DND-41 (cell line): ENCODE measurements at regions not wholly inside any gene's neighbourhood (a gene's known extent, or its start where the extent isn't known, plus 50 kb on each side); places are given as distances from the start of the nearest gene placed in this dataset.

Experiments
- ATAC-seq: fragments of 200-7000 bp; cut with Tn5 transposase; 3 replicates; pipeline ENCODE4 v1.9.1; 2021; ENCODE audit warnings: low read depth; ENCODE audit not compliant: insufficient read depth
- DNase-seq: peaks from one replicate; pipeline ENCODE4 v3.0.0-alpha.2; 2020
- H2AFZ ChIP-seq: 2 replicates; pipeline ENCODE4 v1.6.0; 2012; ENCODE audit warnings: low read depth, low read length
- H3K27ac ChIP-seq: 2 replicates; pipeline ENCODE4 v1.5.1; 2012; ENCODE audit warnings: low read length, inconsistent platforms
- H3K27me3 ChIP-seq: fragments of 200-600 bp; sonication (generic); 2 replicates; pipeline ENCODE4 v1.6.0; 2012; ENCODE audit warnings: low read length, mild to moderate bottlenecking, inconsistent platforms; ENCODE audit not compliant: insufficient read depth, poor library complexity
- H3K36me3 ChIP-seq: 2 replicates; pipeline ENCODE4 v1.5.1; 2012; ENCODE audit warnings: low read length, inconsistent platforms; ENCODE audit not compliant: insufficient read depth
- H3K4me1 ChIP-seq: 2 replicates; pipeline ENCODE4 v1.5.1; 2012; ENCODE audit warnings: mild to moderate bottlenecking, low read length; ENCODE audit not compliant: insufficient read depth
- H3K4me2 ChIP-seq: 2 replicates; pipeline ENCODE4 v1.6.0; 2012; ENCODE audit warnings: mild to moderate bottlenecking, moderate library complexity, low read length, inconsistent platforms; ENCODE audit not compliant: insufficient read depth
- H3K4me3 ChIP-seq, 2 experiments: fragments of 200-600 bp in 1 of 2; shearing (Covaris generic) in 1 of 2; 2 replicates each; pipeline ENCODE4 v1.5.1; 2012 to 2016; ENCODE audit warnings: inconsistent platforms in 2 of 2, low read length in 2 of 2, mild to moderate bottlenecking in 2 of 2, low read depth in 1 of 2, moderate library complexity in 1 of 2
- H3K79me2 ChIP-seq: 2 replicates; pipeline ENCODE4 v1.6.0; 2012; ENCODE audit warnings: low read length, inconsistent platforms; ENCODE audit not compliant: insufficient read depth
- H3K9ac ChIP-seq: 2 replicates; pipeline ENCODE4 v1.6.0; 2012; ENCODE audit warnings: low read depth, mild to moderate bottlenecking, inconsistent platforms, low read length, moderate library complexity
- H3K9me3 ChIP-seq: 2 replicates; pipeline ENCODE4 v1.5.1; 2012; ENCODE audit warnings: low read length, moderate library complexity, mild to moderate bottlenecking, inconsistent platforms; ENCODE audit not compliant: insufficient read depth, severe bottlenecking
- H4K20me1 ChIP-seq: 2 replicates; pipeline ENCODE4 v1.6.0; 2012; ENCODE audit warnings: low read length; ENCODE audit not compliant: insufficient read depth
- CTCF ChIP-seq: IDR thresholded peaks from 2 replicates; pipeline ENCODE4 v1.5.1; 2012; ENCODE audit warnings: borderline replicate concordance, low read length, moderate library complexity, mild to moderate bottlenecking; ENCODE audit not compliant: poor library complexity, severe bottlenecking; ENCODE audit errors: extremely low read depth
- EZH2 ChIP-seq: IDR thresholded peaks from 3 replicates; pipeline ENCODE4 v1.6.1; 2012; ENCODE audit warnings: borderline replicate concordance, low read depth, mild to moderate bottlenecking, moderate library complexity, low read length, inconsistent platforms; ENCODE audit not compliant: severe bottlenecking

- H3K4me3 ChIP-seq: no peak overlapping the region
- no peaks in the 10 kb centered on the region for H3K79me2 ChIP-seq
- H3K27me3 ChIP-seq: peaks cover 3% of the 10 kb centered on the region
- no peak for TF ChIP-seq EZH2
- TF ChIP-seq CTCF: no peak
- no peaks in the 10 kb centered on the region for H3K9me3 ChIP-seq
- no peak overlapping the region for H3K4me2 ChIP-seq
- no peaks in the 10 kb centered on the region for H4K20me1 ChIP-seq
- H3K9ac ChIP-seq: no peak overlapping the region
- H3K36me3 ChIP-seq: no peaks in the 10 kb centered on the region
- H2AFZ ChIP-seq: no peak overlapping the region
- no peaks in the 10 kb centered on the region for H3K4me1 ChIP-seq
- DNase-seq (no peak), ATAC-seq (no peak)
- no peak overlapping the region for H3K27ac ChIP-seq
These were observed 225.2 kb upstream of the TMTC4 start for GRCh38 chr13:100899720-100900316.

DNA sequence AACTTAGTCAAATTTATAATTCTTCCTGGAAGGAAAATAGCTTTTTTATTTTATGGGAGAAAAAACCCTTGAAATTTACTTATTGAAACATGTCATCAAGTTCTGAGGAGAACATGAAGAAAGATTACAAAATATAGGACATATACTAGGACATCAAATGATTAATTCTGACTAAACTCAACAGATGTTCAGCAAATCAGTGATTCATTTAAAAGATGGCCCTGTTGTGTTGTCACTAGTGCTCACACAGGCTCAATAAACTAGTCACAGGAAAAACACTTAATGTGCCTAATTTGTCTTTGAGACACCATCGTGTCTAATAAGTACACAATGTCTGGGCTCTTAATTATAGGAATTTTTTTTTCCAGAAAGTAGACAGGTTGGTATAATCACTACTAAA lies 223.8 kb upstream of the TMTC4 start:
- Histone ChIP-seq H3K27ac (no peak overlapping the region), H3K4me3 (no peak overlapping the region), H3K79me2 (no peaks in the 10 kb centered on the region), H3K27me3 (no peaks in the 10 kb centered on the region), H3K4me1 (no peaks in the 10 kb centered on the region), H2AFZ (no peak overlapping the region), H3K4me2 (no peak overlapping the region), H3K9me3 (no peaks in the 10 kb centered on the region), H4K20me1 (no peaks in the 10 kb centered on the region), H3K36me3 (no peaks in the 10 kb centered on the region), H3K9ac (no peak overlapping the region)
- TF ChIP-seq EZH2 (no peak), CTCF (no peak)
- ATAC-seq (no peak), DNase-seq (no peak)

DNA sequence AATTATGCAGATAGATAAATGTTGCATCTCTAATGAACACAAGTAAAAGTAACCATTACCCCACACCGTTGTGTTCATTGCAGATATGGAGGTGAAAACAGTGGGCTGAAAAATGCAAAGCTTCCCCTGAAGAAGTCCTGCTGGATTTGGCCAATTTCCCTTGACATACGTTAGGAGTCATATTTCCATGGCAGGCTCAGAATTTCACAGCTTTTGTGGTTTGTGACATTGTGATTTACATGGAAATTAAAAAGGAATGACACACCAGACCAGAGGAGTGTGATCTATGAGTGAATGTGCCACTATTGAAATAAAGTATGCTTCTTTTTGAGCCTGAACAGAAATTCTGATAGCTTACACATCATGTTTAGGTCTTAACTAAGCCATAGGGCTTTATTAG lies 221.1 kb upstream of the TMTC4 start:
- TF ChIP-seq CTCF (no peak), EZH2 (no peak)
- Histone ChIP-seq H3K4me3 (no peak overlapping the region), H3K36me3 (no peaks in the 10 kb centered on the region), H3K9ac (no peak overlapping the region), H3K27me3 (peaks cover 3% of the 10 kb centered on the region), H2AFZ (no peak overlapping the region), H3K79me2 (no peaks in the 10 kb centered on the region), H3K9me3 (no peaks in the 10 kb centered on the region), H3K4me1 (no peaks in the 10 kb centered on the region), H4K20me1 (no peaks in the 10 kb centered on the region), H3K27ac (no peak overlapping the region), H3K4me2 (no peak overlapping the region)
- ATAC-seq (no peak), DNase-seq (no peak)

DNA sequence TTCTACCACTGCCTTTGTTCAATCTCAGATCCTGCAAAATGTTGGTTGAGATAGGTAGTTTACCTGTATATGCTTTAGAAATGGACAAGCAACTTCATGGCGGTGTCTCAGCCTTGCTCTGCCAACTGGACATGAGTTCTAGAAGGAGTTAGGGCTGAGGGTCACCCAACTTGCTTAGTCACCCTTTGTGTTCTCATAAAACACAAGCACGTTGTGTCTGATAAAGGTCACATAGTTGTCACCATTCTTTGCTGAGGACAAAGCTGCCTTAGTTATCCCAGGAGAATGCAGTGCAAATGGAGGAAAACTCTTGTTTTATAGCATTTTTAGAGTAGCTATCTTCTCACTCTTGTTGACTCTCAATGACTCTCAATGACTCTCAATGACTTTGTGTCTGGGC lies 218.4 kb upstream of the TMTC4 start:
- Histone ChIP-seq H3K27me3 (peaks cover 3% of the 10 kb centered on the region), H4K20me1 (no peaks in the 10 kb centered on the region), H3K9me3 (no peaks in the 10 kb centered on the region), H3K9ac (no peak overlapping the region), H3K4me1 (no peaks in the 10 kb centered on the region), H3K4me3 (no peak overlapping the region), H2AFZ (no peak overlapping the region), H3K27ac (no peak overlapping the region), H3K4me2 (no peak overlapping the region), H3K79me2 (no peaks in the 10 kb centered on the region), H3K36me3 (no peaks in the 10 kb centered on the region)
- no peak for TF ChIP-seq CTCF
- TF ChIP-seq EZH2: no peak
- no peak for ATAC-seq
- DNase-seq: no peak
